AG20443 (cell line): ENCODE measurements at regions not wholly inside any gene's neighbourhood (a gene's known extent, or its start where the extent isn't known, plus 50 kb on each side); places are given as distances from the start of the nearest gene placed in this dataset.

Experiments used
- DNase-seq: peaks from one replicate; pipeline ENCODE4 v3.0.0; 2012; ENCODE audit warnings: low spot score, mixed read lengths

DNA sequence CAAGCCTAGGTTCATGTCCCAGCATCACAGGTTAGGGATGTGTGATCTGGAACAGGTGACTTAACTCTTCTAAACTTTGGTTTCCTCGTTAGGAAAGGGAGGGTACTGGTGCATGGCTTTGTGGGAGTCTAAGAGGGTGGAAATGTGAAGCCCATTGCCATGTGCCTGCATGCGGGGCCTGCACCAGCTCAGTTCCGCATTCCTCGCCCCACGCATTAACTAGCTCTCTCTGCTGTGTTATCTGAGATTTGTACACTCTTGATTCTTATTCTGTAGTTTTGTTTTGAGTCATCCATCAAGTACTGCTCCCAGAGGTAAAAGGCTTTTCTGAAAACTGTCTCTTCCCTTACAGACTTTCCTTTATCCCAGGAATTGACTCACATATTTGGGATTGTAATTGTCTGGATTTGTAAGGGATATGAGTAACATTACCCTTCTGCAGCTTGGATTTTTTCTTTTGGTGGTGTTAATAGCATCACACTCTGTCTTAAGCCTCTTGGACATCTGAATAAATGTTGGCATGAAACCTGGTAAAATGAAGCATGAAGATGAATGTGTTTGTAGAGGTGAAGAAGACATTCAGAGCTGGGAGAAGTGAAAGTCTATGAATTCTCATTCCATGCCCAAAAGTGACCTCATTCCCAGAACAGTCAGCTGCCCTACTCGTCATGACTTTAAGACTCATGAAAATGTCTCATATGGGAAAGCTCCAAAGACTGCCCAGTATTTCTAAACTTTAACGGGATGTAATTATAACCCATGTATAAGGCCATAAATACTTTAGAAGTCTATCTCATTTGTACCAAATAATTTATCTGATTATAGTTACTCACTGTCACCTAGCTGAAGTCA, 357.3 kb downstream of the FOXA2 start:
- no peak for DNase-seq

DNA sequence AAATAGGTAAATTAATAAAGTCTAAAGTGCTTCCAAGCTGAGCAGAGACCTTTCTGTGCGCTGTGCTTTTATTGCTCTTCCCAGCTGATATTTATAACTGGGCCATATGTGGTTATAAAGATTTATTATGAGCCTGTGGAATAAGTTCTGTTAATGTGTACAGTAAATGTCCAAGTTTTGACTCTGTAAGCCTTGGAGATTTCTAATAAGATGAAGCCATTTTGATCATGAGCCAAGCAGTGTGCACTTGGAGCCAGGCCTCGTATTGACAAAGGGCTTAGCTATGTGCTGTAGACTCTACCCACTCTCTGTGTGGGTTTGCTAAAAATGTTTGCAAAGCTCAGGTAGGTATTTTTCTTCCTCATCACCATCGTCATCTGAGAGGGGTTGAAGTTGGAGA, 361.1 kb downstream of the FOXA2 start:
- no peak for DNase-seq

DNA sequence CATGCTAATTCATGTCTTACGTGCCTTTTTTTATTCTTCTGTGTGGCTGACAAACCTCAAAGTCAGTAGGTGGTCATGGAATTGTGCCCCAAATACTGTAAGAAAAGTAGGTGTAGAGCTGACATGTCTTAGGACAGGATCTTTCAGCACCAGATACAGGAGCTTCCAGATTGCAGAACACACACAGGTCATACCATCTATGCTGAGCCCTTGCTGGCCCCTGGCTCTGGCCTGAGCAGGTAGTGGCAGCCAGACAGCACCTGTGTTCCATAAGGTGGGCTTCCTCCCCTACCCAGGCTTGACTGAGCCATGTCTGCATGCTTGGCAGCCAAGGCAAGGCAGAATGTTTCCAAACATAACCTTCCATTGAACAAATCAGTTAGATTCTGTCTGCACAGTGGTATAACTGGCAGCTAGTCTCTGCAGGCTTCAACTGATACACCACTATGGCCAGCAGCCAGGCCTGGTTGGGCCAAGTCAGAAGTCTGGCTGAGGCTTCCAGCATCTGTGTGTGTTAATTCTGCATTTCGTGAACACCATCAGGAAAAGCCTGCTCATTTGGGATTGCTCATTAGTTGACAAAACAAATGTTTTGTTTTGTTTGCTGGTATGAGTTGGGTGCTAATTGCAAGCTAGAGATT, 366.5 kb downstream of the FOXA2 start:
- DNase-seq, result no peak

DNA sequence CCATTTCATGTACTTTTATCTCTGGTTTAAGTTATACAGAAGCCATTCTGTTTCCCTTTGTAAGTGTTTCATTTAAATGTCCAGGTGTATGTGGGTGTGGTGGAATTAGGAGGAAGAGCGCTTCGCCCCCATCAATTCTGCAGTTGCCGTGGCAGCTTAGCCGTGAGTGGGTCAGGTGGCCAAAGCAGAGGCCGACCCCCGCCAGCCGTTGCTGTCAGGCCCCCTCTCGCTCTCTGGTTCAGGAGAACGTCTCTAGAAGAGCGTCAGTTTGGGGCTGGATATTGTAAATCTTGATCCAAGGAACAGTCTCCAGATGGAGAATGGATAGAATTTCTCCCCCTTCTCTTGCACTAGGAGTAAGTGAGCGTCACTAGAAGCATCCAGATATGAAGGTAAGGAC, 367.4 kb downstream of the FOXA2 start:
- no peak for DNase-seq

DNA sequence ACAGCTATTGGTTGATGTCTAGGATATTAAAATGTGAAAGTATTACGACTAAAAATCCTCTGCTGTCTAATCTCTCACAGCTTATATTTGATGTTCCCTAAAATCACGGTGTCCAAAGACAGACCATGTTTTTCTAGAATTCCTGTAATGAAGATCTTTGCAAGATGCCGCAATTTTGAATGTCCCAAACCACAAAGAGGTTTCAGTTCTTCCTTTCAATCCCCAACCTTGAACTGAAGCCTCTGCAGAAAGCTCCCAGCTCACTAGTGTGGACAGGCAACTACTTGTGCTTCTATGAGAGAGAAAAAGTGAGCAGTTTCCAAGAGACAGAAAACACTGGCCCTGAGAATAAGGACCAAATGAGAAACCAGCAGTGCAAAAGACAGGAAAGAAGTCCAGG, 370.1 kb downstream of the FOXA2 start:
- no peak for DNase-seq

DNA sequence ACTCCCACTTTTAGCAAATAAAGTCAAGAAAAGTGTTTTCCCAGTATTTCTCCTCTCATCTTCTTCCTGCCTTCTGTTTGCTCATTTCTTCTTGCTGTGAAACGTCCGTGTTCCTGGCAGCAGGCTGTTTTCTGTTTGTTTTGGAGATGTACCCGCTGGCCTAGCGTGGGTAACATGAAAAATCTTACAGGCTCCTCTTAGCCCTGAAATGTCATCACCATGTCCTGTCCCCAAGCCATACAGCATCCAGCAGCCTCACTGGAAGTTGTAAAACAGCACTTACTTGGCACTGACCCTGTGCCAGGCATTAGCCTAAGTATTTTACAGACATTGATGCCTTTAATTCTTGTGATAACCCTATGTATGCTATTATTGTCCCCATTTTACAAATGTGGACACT, 371.1 kb downstream of the FOXA2 start:
- DNase-seq, result no peak

DNA sequence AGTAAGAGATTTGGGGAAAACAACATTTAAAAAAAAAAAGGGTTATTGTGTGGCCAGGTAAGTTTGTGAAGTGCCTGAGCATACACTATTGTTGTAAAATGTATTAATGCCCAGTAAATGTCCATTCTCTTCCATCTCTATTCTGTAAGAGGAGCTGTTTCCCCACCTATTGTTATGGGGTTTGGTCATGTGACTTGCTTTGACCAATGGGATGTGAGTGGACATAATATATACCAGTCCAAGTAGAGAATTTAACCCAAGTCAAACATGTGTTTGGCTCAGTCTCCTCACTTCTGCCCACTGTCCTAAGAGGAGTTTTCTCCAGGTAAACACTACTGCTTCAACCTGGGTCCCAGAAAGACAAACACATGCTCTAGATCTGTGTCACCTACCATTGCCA, 377.1 kb downstream of the FOXA2 start:
- no peak for DNase-seq

DNA sequence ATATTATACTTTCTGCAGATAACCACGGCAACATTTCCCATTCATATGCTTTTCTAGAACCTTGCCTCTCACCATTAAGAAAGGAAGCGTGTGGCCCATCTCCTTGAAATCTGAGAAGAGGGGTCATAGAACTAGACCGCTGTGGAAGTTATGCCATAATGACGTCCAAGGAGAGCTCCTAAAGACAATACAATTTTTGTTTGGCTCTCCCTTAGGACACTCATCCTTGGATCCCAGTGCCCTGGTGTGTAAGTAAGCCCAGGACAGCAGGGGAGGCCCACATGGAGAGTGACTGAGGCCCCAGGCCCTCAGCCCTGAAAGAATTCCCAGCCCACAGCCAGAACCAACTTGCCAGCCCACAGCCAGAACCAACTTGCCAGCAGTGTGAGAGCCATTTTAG, 379.6 kb downstream of the FOXA2 start:
- no peak for DNase-seq

DNA sequence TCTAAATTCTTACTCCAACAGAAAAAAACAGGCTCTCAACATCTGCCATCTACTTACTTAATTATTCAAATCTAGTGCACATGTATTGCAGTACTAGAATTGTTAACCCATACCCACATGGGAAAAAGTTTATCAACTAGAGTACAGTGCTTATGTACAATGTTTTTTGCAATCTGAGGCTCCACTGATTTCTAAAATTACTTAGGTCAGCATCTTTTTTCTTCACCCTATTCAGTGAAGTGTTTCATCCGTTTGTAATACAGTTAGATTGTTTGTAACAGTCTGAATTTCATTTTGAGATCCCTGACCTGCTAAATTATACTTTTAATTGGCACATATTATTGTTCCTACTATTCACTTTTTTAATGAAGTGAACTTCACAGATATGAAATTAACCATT, 402.2 kb downstream of the FOXA2 start:
- DNase-seq, result no peak

DNA sequence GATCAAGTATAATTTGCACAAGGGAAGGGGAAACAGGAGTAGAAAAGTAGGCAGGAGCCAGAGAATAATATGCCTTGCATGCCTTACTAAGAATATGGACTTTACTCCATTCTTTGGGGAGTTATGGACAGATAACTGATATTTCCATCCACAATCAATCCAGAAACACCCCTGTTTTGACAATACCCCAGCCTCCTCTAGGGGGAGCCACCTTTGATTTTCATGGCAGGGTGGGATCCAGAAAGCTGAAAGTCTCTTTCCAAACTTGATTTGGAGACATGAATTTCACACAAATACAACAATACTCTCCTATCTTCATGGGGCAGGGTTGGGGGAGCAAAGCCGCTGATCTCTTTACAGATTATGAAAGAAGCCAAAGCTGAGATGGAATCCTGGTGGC, 404.1 kb downstream of the FOXA2 start:
- DNase-seq, result no peak

DNA sequence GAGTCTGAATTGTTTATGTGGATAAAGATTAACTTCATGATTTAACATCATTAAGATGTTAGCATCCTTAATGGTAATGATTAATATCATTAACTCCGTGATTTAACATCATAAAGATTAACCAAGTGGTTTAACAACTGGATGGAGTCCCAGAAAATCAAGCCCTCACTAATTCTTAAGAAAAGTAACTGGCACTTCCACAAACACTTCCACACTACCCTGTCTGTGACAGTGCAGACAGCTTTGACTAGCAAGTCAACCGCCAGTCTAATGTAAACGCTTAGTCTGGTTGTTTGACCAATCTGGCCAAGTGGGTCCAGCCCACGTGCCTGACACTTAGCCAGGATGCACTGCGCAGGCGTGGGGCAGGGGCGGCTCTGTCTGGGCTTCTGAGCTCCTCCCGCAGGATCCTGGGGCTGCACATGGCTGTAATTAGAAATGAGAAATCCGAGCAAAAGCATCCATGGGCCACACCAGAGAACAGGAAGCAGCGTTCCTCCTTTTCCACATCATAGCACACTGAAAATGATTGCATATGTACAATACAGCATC, 424.2 kb downstream of the FOXA2 start:
- DNase-seq, result no peak

DNA sequence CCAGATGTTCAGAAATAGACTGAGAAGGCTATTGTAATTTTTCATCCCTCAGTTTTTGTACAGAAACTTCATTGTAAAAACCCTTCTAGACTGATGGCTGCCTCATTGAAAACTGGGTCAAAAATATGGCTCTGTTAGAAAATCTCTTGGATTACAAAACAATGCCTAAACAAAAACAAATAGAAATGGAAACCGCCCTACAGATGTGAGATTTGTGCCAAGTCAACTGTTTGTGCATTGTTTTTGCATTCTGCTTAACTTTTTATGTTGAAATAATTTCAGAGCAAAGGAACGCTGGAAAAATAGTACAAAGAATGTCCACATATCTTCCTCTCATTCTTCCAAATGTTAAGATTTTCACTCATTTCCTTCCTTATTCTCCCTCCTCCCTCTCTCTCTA, 425.1 kb downstream of the FOXA2 start:
- DNase-seq, result no peak

DNA sequence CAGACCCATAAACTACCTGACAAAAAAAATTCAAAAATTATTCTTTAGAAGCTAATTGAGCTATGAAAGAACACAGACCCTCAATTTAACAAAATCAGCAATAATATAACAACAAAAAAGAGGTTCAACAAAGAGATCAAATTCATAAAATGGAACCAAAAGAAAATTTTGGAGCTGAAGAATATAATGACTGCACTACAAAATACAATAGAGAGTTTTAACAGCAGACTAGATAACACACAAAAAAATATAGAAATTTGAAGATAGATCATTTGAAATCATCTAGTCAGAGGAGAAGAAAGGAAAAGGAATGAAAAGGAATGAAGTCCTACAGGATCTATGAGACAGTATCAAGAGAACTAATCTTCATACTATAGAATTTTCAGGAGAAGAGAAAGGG, 422.1 kb downstream of the PAX1 start:
- no peak for DNase-seq

DNA sequence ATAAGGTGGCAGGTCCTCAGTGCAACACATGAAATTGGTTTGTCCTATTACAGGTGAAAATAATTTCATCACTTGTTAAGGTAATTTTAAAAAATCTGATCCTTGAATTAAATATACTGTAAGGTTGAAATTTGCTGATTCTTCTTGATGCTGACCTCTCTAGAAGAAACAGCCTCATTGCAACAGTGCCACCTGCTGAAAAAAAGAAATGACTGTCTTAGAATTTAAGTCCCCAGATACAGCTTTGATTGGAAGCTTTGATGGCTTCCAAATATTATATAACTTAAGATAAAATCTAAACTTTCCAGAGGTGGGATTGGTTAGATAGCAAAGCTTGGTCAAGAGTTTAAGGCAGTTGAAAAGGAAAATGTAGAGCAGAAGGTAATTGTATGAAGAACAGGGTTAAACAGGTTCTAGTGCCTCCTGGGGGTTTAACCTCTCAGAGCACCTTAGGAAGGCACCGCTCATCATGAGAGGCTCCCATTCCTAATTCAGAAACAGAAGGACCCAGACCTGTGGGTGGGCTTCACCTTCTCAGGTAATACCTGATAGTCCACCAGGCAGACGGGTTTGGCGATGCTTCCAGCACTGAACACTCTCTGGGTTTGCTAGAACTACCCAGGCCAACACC, 401.0 kb downstream of the PAX1 start:
- DNase-seq, result no peak

DNA sequence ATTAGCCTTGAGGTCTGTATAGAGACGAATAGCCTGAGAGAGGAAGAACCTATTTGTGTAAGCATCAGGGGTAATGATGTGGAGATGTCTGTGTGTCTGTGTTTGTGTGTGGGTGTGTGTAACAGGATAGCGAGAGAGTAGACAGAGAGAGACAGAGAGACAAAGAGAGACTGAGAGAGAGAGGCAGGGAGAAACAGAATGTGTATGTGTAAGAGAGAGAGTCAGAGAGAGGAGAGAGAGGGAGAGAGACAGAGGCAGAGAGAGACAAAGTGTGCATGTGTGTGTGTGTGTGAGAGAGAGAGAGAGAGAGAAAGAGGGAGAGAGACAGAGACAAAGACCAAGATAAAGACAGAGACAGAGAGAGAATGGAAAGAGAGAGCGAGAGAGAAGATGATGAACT, 396.1 kb downstream of the PAX1 start:
- DNase-seq, result no peak

DNA sequence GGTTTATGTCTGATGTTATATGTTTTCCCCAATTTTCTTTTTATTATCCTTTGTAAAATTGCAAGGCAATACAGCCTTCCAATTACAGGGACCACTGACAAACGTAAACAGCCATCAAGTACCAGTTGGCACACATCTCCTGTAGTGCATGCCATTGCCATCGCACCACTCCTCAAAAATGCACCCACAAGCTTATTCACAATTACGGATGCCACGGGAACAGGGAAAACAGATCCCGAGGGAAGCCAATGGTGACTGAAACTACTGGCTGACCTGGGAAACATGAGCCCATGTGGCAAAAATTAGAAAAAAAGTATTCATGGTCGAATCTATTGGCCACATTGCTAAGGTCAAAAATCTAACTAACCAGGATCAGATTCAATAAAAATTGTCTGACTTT, 395.2 kb downstream of the PAX1 start:
- no peak for DNase-seq

DNA sequence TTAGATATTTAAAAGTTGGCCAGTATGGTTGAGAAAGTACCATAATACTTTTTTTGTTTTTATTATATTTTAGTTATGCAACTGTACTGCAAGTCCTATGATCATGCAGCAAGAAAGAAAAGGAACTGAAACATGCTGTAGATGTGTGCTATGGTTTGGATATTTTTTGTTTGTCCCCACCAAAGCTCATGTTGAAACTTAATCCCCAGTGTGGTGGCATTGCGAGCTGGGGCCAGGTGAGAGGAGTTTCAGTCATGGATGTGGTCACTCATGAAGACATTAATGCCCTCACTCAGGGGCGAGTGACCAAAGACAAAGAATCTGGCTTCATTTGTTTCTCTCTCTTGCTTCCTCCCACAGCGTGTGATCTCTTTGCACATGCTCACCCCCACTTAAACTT, 393.9 kb downstream of the PAX1 start:
- no peak for DNase-seq

DNA sequence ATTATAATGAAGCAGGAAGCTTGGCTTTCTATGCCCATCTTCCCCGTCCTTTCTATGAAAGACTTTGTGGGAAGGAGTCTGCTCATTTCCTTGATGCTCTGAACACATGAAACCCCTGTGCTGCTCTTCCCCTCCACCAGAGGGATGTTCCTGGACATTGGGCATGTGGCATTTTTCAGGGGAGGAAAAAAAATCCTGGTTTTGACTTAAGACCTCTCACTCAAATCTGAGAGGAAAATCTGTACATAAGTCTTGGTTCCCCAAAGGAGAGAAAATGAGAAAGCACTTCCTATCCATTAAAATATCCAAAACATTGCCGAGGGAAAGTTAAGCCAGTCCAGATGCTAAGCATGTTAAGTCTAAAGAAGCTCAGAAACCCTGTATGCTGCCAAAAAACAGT, 393.0 kb downstream of the PAX1 start:
- no peak for DNase-seq

DNA sequence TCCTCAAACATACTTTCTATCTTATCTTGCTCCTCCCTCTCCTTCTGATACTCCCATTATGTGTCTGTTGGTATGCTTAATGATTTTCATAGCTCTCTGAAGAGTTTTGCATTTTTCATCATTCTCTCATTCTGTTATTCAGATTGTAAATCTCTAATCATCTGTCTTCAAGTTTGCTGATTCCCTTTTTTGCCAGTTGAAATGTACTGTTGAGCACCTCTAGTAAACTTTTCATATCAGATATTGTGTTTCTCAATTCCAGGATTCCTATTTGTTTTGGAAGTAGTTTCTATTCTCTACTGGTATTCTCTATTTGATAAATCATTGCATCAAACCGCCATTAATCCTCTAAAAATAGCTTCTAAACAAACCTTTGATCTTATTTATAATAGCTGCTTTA, 387.7 kb downstream of the PAX1 start:
- DNase-seq, result no peak

DNA sequence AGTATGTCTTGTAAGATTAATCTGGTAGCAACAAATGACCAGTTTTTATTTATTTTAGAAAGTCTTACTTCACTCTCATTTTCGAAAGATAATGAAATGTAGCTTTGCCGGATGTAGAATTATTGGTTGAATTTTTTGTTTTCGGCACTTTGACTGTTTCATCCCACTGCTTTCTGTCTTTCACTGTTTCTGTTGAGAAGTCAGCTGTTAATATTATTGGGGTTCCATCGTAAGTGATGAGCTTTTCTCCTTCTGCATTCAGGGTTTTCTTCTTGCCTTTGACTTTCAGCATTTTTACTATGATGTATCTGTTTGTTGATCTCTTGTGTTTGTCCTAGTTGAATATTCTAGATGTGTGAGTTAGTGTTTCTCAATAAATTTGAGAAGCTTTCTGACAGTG, 383.4 kb downstream of the PAX1 start:
- DNase-seq, result no peak

DNA sequence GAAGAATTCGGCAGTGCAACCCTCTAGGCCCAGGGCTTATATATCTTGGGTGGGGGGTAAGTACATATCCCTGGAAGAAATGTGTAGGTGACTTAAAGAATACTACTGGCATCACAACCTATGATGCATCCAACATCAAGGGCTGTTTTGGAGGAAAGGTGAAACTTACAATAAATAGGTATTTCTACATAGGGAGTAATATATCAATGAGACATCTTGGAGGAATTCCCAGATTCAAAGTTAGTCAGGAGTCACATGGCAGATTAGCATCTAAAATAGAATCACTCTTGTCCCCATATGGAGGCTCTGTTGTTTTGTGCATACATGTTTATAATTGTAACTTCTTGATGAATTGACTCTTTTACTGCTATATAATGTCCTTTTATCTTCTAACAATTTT, 375.5 kb downstream of the PAX1 start:
- DNase-seq, result no peak

DNA sequence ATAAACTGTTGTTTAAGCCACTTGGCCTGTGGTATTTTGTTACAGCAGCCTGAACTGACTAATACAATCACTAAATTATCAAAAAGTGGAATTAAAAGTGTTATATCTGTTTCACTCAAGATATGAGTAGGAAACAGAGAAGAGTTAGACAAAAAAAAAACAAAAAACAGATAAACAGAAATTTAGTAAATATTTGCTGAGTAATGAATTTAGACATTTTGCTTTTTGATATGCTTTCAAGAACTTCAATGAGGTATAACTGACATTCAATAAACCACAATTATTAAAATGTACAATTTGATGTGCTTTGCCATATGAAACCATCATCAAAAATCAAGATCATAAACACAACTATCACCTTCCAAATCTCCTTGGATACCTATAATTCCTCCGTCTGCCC, 369.2 kb downstream of the PAX1 start:
- no peak for DNase-seq

DNA sequence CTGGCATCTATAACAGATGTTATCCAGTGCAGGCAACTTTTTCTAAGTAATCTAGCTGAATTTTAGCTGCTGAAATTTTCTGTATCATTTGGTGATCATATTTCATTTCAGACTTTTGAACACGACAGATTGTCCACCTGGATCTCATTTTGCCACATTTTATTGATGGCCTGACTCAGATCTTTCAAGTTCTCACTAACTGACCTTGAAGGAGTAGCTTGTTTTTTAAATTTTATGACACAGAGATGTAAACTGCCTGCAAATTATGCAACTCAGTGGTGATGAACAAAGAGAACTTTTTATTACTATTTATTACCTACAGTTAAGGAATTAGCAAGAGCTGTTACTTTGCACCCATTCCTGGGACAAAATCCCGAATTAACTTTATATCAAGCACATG, 366.4 kb downstream of the PAX1 start:
- no peak for DNase-seq
